Panc1 (cell line): ENCODE measurements at regions not wholly inside any gene's neighbourhood (a gene's known extent, or its start where the extent isn't known, plus 50 kb on each side); places are given as distances from the start of the nearest gene placed in this dataset.

Experiments
- CTCF ChIP-seq: fragments of 450-650 bp; IDR thresholded peaks from 2 replicates; pipeline ENCODE4 v1.5.1; 2017; ENCODE audit warnings: mild to moderate bottlenecking
- POLR2AphosphoS5 ChIP-seq: IDR thresholded peaks from 2 replicates; pipeline ENCODE4 v1.6.1; 2012; ENCODE audit warnings: mild to moderate bottlenecking, low read depth, low read length, moderate library complexity
- REST ChIP-seq, 2 experiments: IDR thresholded peaks; 2 replicates each; pipeline ENCODE4 v1.6.1; 2011 to 2012; ENCODE audit warnings: low read depth in 2 of 2, control low read depth in 1 of 2, low read length in 1 of 2, mild to moderate bottlenecking in 1 of 2, moderate library complexity in 1 of 2; ENCODE audit not compliant: insufficient read depth in 1 of 2
- SIN3A ChIP-seq: IDR thresholded peaks from 2 replicates; pipeline ENCODE4 v1.6.1; 2012; ENCODE audit warnings: low read depth, mild to moderate bottlenecking, low read length, moderate library complexity, borderline replicate concordance; ENCODE audit not compliant: insufficient read depth

- no peak for TF ChIP-seq CTCF
- TF ChIP-seq POLR2AphosphoS5 = no peak
- TF ChIP-seq REST (IDR thresholded peaks at IDR 0.05; ENCODE audit: insufficient read depth in 1 of 2, low read depth in 2 of 2, low read length in 1 of 2) = no peak
- no peak for TF ChIP-seq SIN3A
Measured at GRCh38 chr18:40157120-40157519, 1797.9 kb upstream of the PIK3C3 start.
